ENCODE measurements at regions not wholly inside any gene's neighbourhood (a gene's known extent, or its start where the extent isn't known, plus 50 kb on each side); places are given as distances from the start of the nearest gene placed in this dataset.

DNA sequence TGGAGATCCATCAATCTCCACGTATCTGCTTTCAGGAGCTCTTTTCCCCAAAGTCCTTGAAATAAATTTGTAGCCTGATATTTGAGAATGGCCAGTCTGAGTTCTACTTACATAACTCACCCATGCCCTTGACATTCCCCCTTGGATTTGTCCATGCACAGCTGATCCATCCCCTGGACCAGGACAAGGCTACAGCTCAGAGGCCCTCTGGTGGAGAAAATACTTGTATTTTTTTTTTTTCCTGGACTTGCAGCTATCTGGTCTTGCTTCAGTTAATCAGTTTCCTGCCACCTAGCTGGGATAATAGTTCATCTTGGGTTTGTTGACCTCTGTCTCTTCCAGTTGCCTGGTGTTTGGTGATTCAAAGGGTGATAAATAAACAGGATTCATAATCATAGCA is 467.6 kb downstream of the DHX35 start:
- no peak for TF ChIP-seq EZH2 (IDR thresholded peaks at IDR 0.05; ENCODE audit: borderline replicate concordance, low read depth, low read length, severe bottlenecking)
- TF ChIP-seq POLR2A (IDR thresholded peaks at IDR 0.05; ENCODE audit: low read depth, low read length): no peak
- no peak for TF ChIP-seq CTCF (IDR thresholded peaks at IDR 0.05; ENCODE audit: extremely low read depth in 1 of 2, insufficient read depth in 1 of 2, low read depth in 1 of 2, low read length in 2 of 2)
